Calu3 (cell line): ENCODE measurements at regions not wholly inside any gene's neighbourhood (a gene's known extent, or its start where the extent isn't known, plus 50 kb on each side); places are given as distances from the start of the nearest gene placed in this dataset.

Source experiments
- BruUV-seq: library from RNA; stranded (reverse); fragments of 400-500 nt; replicated peaks from 2 replicates; lab custom pipeline; 2021; lab: Mats Ljungman, UMichigan
- CTCF ChIA-PET: fragments of 300-600 bp; sonication (Branson Sonifier 250); formaldehyde crosslinking; loops from one replicate; lab custom pipeline; 2022; ENCODE audit warnings: antibody characterized with exemption; lab: Charles Lee
- DNase-seq: peaks from one replicate; pipeline ENCODE4 v3.0.0; 2022
- H3K27ac Mint-ChIP-seq: one replicate; pipeline ENCODE4 v1.8.0; 2022; ENCODE audit warnings: mixed read lengths; ENCODE audit not compliant: unreplicated experiment
- H3K27me3 Mint-ChIP-seq: one replicate; pipeline ENCODE4 v1.8.0; 2022; ENCODE audit warnings: mixed read lengths; ENCODE audit not compliant: unreplicated experiment
- H3K36me3 Mint-ChIP-seq: one replicate; pipeline ENCODE4 v1.8.0; 2022; ENCODE audit warnings: mild to moderate bottlenecking, moderate library complexity, mixed read lengths; ENCODE audit not compliant: insufficient read depth, unreplicated experiment
- H3K4me1 Mint-ChIP-seq: one replicate; pipeline ENCODE4 v1.8.0; 2022; ENCODE audit warnings: mild to moderate bottlenecking, low read depth, mixed read lengths; ENCODE audit not compliant: unreplicated experiment
- H3K4me3 Mint-ChIP-seq: one replicate; pipeline ENCODE4 v1.8.0; 2022; ENCODE audit warnings: mild to moderate bottlenecking, low read depth, moderate library complexity, mixed read lengths; ENCODE audit not compliant: unreplicated experiment
- H3K9me3 Mint-ChIP-seq: one replicate; pipeline ENCODE4 v1.8.0; 2022; ENCODE audit warnings: low read depth, mixed read lengths; ENCODE audit not compliant: unreplicated experiment
- intact Hi-C: fragments of 100-400 bp; cut with micrococcal nuclease; formaldehyde crosslinking; loops from one replicate; pipeline ENCODE4 v1.10.0; 2022; ENCODE audit not compliant: unreplicated experiment
- TF ChIP-seq, protein P1 (sequence below): fragments of 200-600 bp; IDR thresholded peaks from one replicate; pipeline ENCODE4 v1.8.0; 2022; ENCODE audit warnings: antibody characterized with exemption; ENCODE audit not compliant: unreplicated experiment

DNA sequence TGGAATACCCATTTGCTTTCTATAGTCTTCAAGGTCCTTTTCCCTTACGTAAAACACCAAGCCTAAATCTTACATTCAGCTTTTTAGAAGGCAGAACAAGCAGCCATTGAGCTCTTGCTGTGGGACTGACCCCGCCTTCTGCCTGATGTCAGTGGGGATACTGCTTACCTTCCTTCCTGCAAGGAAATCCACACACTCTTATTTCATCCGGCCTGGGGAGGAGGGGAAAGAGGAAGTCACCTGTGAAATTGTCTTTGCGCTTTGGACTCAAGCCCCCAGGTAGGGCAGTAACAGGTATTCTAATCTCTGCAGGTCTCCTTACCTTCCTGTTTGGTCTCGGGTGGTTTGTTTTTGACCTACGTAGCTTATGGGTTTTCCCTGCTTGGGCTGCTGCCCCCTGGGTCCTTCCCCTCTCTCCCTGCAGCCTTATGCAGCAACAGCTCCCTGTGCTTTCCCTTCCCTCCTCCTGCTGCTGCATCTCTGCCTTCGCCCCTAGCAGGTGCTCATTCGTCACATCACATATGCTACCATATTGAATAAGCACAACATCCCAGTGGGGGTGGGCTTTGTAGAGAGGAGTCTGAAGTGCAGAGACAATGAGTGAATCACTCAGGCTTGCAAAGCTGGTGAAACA lies 402.5 kb upstream of the TRIB2 start:
- DNase-seq, result no peak
- intact Hi-C loops, result loop anchor here (10.0 kb wide), 1 partner anchor 449 kb away; no protein-coding TSS in a partner anchor

DNA sequence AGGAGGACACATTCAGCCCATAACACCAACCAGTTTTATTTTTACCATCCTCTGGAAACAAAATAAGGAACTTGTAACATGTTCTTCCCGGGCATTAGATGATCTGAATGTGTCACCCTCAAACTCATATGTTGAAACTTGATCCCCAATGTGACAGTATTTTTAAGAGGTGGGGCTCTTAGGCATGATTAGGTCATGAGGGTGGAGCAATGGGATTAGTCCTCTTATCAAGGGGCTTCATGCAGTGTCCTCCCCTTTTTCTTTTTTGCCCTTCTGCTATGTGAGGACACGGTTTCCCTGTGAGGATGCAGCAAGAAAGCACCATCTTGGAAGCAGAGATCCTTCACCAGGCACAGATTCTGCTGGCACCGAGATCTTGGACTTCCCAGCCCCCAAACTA lies 401.5 kb upstream of the TRIB2 start:
- H3K4me1 Mint-ChIP-seq, result no peaks in the 10 kb centered on the region
- CTCF ChIA-PET, result no interaction called here
- H3K36me3 Mint-ChIP-seq, result no peaks in the 10 kb centered on the region
- H3K27me3 Mint-ChIP-seq, result peaks cover 15% of the 10 kb centered on the region
- H3K27ac Mint-ChIP-seq, result no peak overlapping the region
- no peaks in the 10 kb centered on the region for H3K9me3 Mint-ChIP-seq
- no TSS peak for BruUV-seq
- intact Hi-C loops, result loop anchor here (10.0 kb wide), 1 partner anchor 450 kb away; no protein-coding TSS in a partner anchor
- TF ChIP-seq, protein P1, sequence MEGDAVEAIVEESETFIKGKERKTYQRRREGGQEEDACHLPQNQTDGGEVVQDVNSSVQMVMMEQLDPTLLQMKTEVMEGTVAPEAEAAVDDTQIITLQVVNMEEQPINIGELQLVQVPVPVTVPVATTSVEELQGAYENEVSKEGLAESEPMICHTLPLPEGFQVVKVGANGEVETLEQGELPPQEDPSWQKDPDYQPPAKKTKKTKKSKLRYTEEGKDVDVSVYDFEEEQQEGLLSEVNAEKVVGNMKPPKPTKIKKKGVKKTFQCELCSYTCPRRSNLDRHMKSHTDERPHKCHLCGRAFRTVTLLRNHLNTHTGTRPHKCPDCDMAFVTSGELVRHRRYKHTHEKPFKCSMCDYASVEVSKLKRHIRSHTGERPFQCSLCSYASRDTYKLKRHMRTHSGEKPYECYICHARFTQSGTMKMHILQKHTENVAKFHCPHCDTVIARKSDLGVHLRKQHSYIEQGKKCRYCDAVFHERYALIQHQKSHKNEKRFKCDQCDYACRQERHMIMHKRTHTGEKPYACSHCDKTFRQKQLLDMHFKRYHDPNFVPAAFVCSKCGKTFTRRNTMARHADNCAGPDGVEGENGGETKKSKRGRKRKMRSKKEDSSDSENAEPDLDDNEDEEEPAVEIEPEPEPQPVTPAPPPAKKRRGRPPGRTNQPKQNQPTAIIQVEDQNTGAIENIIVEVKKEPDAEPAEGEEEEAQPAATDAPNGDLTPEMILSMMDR, result no peak
- no peak overlapping the region for H3K4me3 Mint-ChIP-seq
- no peak for DNase-seq

More for the DNA sequence above, 402.5 kb upstream of the TRIB2 start:
- CTCF ChIA-PET, result no interaction called here
- H3K36me3 Mint-ChIP-seq, result no peaks in the 10 kb centered on the region
- no peaks in the 10 kb centered on the region for H3K4me1 Mint-ChIP-seq
- H3K27me3 Mint-ChIP-seq, result peaks cover 15% of the 10 kb centered on the region
- H3K27ac Mint-ChIP-seq, result no peak overlapping the region
- TF ChIP-seq, protein P1, result no peak
- H3K9me3 Mint-ChIP-seq, result no peaks in the 10 kb centered on the region
- no TSS peak for BruUV-seq
- no peak overlapping the region for H3K4me3 Mint-ChIP-seq

DNA sequence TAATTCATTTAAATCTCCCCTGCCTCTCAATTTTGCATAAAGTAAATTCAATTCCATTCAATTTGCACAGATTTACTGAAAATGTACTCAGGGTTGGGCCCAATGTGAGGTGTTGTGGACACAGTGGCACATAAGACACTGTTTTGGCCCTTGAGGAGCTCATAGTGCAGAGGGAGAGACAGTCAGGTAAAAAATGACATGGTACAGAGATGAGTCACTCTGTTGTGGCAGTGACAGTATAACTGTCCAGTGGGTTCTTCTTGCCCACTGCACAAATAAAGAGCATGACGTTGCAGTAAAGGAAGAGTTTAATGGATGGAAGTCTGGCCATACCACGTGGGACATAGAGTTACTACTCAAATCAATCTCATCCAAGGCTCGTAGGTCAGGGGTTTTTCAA lies 400.3 kb upstream of the TRIB2 start:
- Mint-ChIP-seq H3K36me3 (no peaks in the 10 kb centered on the region), H3K4me1 (no peaks in the 10 kb centered on the region), H3K9me3 (no peaks in the 10 kb centered on the region), H3K27me3 (peaks cover 12% of the 10 kb centered on the region), H3K4me3 (no peak overlapping the region), H3K27ac (no peak overlapping the region)
- no TSS peak for BruUV-seq
- intact Hi-C loops, result loop anchor here (10.0 kb wide), 1 partner anchor 452 kb away; no protein-coding TSS in a partner anchor
- DNase-seq, result no peak
- TF ChIP-seq, protein P1, result no peak
- CTCF ChIA-PET, result no interaction called here

DNA sequence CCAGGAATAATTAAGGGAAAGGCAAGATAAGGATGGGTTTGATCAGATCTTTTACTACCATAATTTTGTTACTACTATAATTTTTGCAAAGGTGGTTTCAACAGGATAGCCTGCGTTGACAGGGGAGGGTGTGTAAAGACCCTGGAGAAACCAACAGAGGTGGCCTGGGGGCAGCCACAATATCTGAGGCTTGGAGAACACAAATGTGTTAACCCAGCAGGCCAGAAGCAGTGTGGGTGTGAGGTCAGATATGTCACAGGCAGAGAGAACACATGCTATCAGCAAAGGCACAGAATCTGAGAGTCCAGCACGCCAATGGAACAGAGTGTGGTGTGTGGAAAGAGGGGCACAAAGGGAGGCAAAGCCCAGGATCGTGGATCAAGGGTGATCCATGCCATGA lies 399.4 kb upstream of the TRIB2 start:
- TF ChIP-seq, protein P1, result no peak
- no TSS peak for BruUV-seq
- no peaks in the 10 kb centered on the region for H3K4me1 Mint-ChIP-seq
- no peaks in the 10 kb centered on the region for H3K36me3 Mint-ChIP-seq
- CTCF ChIA-PET, result no interaction called here
- H3K27ac Mint-ChIP-seq, result no peak overlapping the region
- H3K9me3 Mint-ChIP-seq, result no peaks in the 10 kb centered on the region
- DNase-seq, result no peak
- H3K4me3 Mint-ChIP-seq, result no peak overlapping the region
- intact Hi-C loops, result loop anchor here (10.0 kb wide), 1 partner anchor 452 kb away; no protein-coding TSS in a partner anchor
- H3K27me3 Mint-ChIP-seq, result peaks cover 4% of the 10 kb centered on the region
